KBM-7 (cell line): ENCODE measurements at regions not wholly inside any gene's neighbourhood (a gene's known extent, or its start where the extent isn't known, plus 50 kb on each side); places are given as distances from the start of the nearest gene placed in this dataset.

Experiments used
- DNase-seq: peaks from one replicate; pipeline ENCODE4 v3.0.0-alpha.2; 2015
- in situ Hi-C: fragments of 300-500 bp; cut with MboI; formaldehyde crosslinking; loops from 2 replicates; pipeline ENCODE4 v1.14.3; 2020; ENCODE audit warnings: low sequenced_read_pairs, low pct_unique_long_range_greater_than_20kb, mixed read lengths

- DNase-seq = no peak
- in situ Hi-C loops = no loop called here
Observed at GRCh38 chr2:64402876-64403275, 51.1 kb upstream of the LGALSL start.

- in situ Hi-C loops = no loop called here
- DNase-seq = no peak
Observed at GRCh38 chr2:64403426-64403825, 50.5 kb upstream of the LGALSL start.

- in situ Hi-C loops = no loop called here
- peak; percentile 71 for DNase-seq
Observed at GRCh38 chr2:64404002-64404731, 49.8 kb upstream of the LGALSL start.
